Renal cortical epithelial cell (primary cell): ENCODE measurements at regions not wholly inside any gene's neighbourhood (a gene's known extent, or its start where the extent isn't known, plus 50 kb on each side); places are given as distances from the start of the nearest gene placed in this dataset.
A peak's percentile ranks its signal among the peaks of the same experiment; 100 is the strongest.

Source experiments
- DNase-seq: peaks from one replicate; pipeline ENCODE4 v3.0.0-alpha.2; 2011; ENCODE audit warnings: low read depth

GRCh38 chr2:108067820-108068405, 81.6 kb downstream of the SLC5A7 start:
- DNase-seq, result no peak

GRCh38 chr2:108069515-108070310, 83.4 kb downstream of the SLC5A7 start:
- no peak for DNase-seq

- DNase-seq, result no peak
Observed at GRCh38 chr2:108073415-108074072, 87.2 kb downstream of the SLC5A7 start.

GRCh38 chr2:108074150-108074549, 87.8 kb downstream of the SLC5A7 start:
- no peak for DNase-seq

- DNase-seq, result no peak
Observed at GRCh38 chr2:108074946-108075345, 88.6 kb downstream of the SLC5A7 start.

GRCh38 chr2:108076527-108076926, 90.2 kb downstream of the SLC5A7 start:
- no peak for DNase-seq

GRCh38 chr2:108079736-108080135, 93.4 kb downstream of the SLC5A7 start:
- no peak for DNase-seq

GRCh38 chr2:108080177-108080576, 93.9 kb downstream of the SLC5A7 start:
- no peak for DNase-seq

GRCh38 chr2:108082978-108083377, 96.7 kb downstream of the SLC5A7 start:
- DNase-seq, result no peak

- DNase-seq, result no peak
Observed at GRCh38 chr2:108084311-108084710, 98.0 kb downstream of the SLC5A7 start.

GRCh38 chr2:108092886-108093285, 106.6 kb downstream of the SLC5A7 start:
- DNase-seq, result no peak

- DNase-seq, result no peak
Observed at GRCh38 chr2:108101481-108101880, 115.2 kb downstream of the SLC5A7 start.

GRCh38 chr2:108106731-108107130, 120.4 kb downstream of the SLC5A7 start:
- DNase-seq, result no peak

- DNase-seq, result no peak
Observed at GRCh38 chr2:108111936-108112335, 125.6 kb downstream of the SLC5A7 start.

GRCh38 chr2:108115868-108116267, 123.9 kb upstream of the SULT1C3 start:
- DNase-seq, result no peak

GRCh38 chr2:108118996-108119395, 120.8 kb upstream of the SULT1C3 start:
- DNase-seq, result peak; percentile 11

- DNase-seq, result no peak
Observed at GRCh38 chr2:108119492-108119891, 120.3 kb upstream of the SULT1C3 start.

- no peak for DNase-seq
Observed at GRCh38 chr2:108124736-108125495, 114.9 kb upstream of the SULT1C3 start.

GRCh38 chr2:108125581-108125980, 114.2 kb upstream of the SULT1C3 start:
- no peak for DNase-seq

GRCh38 chr2:108128249-108128648, 111.5 kb upstream of the SULT1C3 start:
- DNase-seq, result no peak

GRCh38 chr2:108129636-108130035, 110.1 kb upstream of the SULT1C3 start:
- peak; percentile 26 for DNase-seq

GRCh38 chr2:108133457-108133856, 106.3 kb upstream of the SULT1C3 start:
- no peak for DNase-seq
